SK-N-SH treated with all-trans-retinoic acid at 6 μM for 48 hours (cell line): ENCODE measurements at regions not wholly inside any gene's neighbourhood (a gene's known extent, or its start where the extent isn't known, plus 50 kb on each side); places are given as distances from the start of the nearest gene placed in this dataset.

Source experiments
- ISL1 ChIP-seq: fragments of 250-450 bp; sonication (Bioruptor Pico); IDR thresholded peaks from 2 replicates; pipeline ENCODE4 v2.1.2; 2022; ENCODE audit warnings: mild to moderate bottlenecking, moderate library complexity
- POU6F1 ChIP-seq: fragments of 250-450 bp; sonication (Bioruptor Pico); IDR thresholded peaks from 2 replicates; pipeline ENCODE4 v1.8.0; 2021; ENCODE audit warnings: low read depth, mild to moderate bottlenecking, moderate library complexity, borderline replicate concordance
- RARB ChIP-seq: fragments of 250-450 bp; sonication (Bioruptor Pico); IDR thresholded peaks from 2 replicates; pipeline ENCODE4 v1.8.0; 2021; ENCODE audit warnings: mild to moderate bottlenecking, moderate library complexity
- TCF4 ChIP-seq: fragments of 250-450 bp; sonication (Bioruptor Pico); IDR thresholded peaks from 2 replicates; pipeline ENCODE4 v1.8.0; 2021; ENCODE audit warnings: mild to moderate bottlenecking, moderate library complexity, borderline replicate concordance
- TOX ChIP-seq: fragments of 250-450 bp; sonication (Bioruptor Pico); IDR thresholded peaks from 2 replicates; pipeline ENCODE4 v1.8.0; 2021; ENCODE audit warnings: mild to moderate bottlenecking, moderate library complexity, borderline replicate concordance
- ZFP30 ChIP-seq: fragments of 450-650 bp; formaldehyde crosslinking; IDR thresholded peaks from 2 replicates; pipeline ENCODE4 v1.5.0; 2022; ENCODE audit warnings: mild to moderate bottlenecking, moderate library complexity

GRCh38 chr10:23694446-23694920 is 255.6 kb downstream of the OTUD1 start:
- TF ChIP-seq RARB (CRISPR knock-in tag) (no peak), TCF4 (no peak), TOX (no peak), ISL1 (CRISPR knock-in tag) (no peak), ZFP30 (CRISPR knock-in tag) (no peak), POU6F1 (CRISPR knock-in tag) (no peak)
